ENCODE measurements at regions not wholly inside any gene's neighbourhood (a gene's known extent, or its start where the extent isn't known, plus 50 kb on each side); places are given as distances from the start of the nearest gene placed in this dataset.

- Histone ChIP-seq H3K4me3 (ENCODE audit: low read depth in 1 of 2, low read length in 1 of 2) (no peak overlapping the region), H3K27me3 (no peaks in the 10 kb centered on the region), H3K4me1 (ENCODE audit: control insufficient read depth in 1 of 2, insufficient read depth in 1 of 2, low read depth in 1 of 2, low read length in 1 of 2) (no peaks in the 10 kb centered on the region), H3K36me3 (no peaks in the 10 kb centered on the region), H3K9me3 (no peaks in the 10 kb centered on the region), H3K27ac (no peak overlapping the region)
- TF ChIP-seq CTCF (IDR thresholded peaks at IDR 0.05): no peak
These were observed 196.4 kb upstream of the WSCD1 start for GRCh38 chr17:5873781-5874180.

GRCh38 chr17:5874486-5874885, 195.7 kb upstream of the WSCD1 start:
- no peaks in the 10 kb centered on the region for H3K4me1 ChIP-seq (ENCODE audit: control insufficient read depth in 1 of 2, insufficient read depth in 1 of 2, low read depth in 1 of 2, low read length in 1 of 2)
- H3K27ac ChIP-seq: no peak overlapping the region
- no peak overlapping the region for H3K4me3 ChIP-seq (ENCODE audit: low read depth in 1 of 2, low read length in 1 of 2)
- H3K36me3 ChIP-seq: no peaks in the 10 kb centered on the region
- TF ChIP-seq CTCF (IDR thresholded peaks at IDR 0.05): no peak
- H3K27me3 ChIP-seq: peaks cover 5% of the 10 kb centered on the region
- no peaks in the 10 kb centered on the region for H3K9me3 ChIP-seq

- Histone ChIP-seq H3K4me3 (ENCODE audit: low read depth in 1 of 2, low read length in 1 of 2) (no peak overlapping the region), H3K9me3 (no peaks in the 10 kb centered on the region), H3K27ac (no peak overlapping the region), H3K36me3 (no peaks in the 10 kb centered on the region), H3K4me1 (ENCODE audit: control insufficient read depth in 1 of 2, insufficient read depth in 1 of 2, low read depth in 1 of 2, low read length in 1 of 2) (no peaks in the 10 kb centered on the region), H3K27me3 (peaks cover 12% of the 10 kb centered on the region)
- no peak for TF ChIP-seq CTCF (IDR thresholded peaks at IDR 0.05)
These were observed 192.8 kb upstream of the WSCD1 start for GRCh38 chr17:5877366-5877765.

GRCh38 chr17:5877948-5878347, 192.2 kb upstream of the WSCD1 start:
- Histone ChIP-seq H3K4me1 (ENCODE audit: control insufficient read depth in 1 of 2, insufficient read depth in 1 of 2, low read depth in 1 of 2, low read length in 1 of 2) (no peaks in the 10 kb centered on the region), H3K9me3 (no peaks in the 10 kb centered on the region), H3K36me3 (no peaks in the 10 kb centered on the region), H3K27me3 (peaks cover 12% of the 10 kb centered on the region), H3K27ac (no peak overlapping the region), H3K4me3 (ENCODE audit: low read depth in 1 of 2, low read length in 1 of 2) (no peak overlapping the region)
- TF ChIP-seq CTCF (IDR thresholded peaks at IDR 0.05): no peak

- TF ChIP-seq CTCF (IDR thresholded peaks at IDR 0.05): no peak
- H3K27me3 ChIP-seq: peaks cover 12% of the 10 kb centered on the region
- H3K4me1 ChIP-seq (ENCODE audit: control insufficient read depth in 1 of 2, insufficient read depth in 1 of 2, low read depth in 1 of 2, low read length in 1 of 2): no peaks in the 10 kb centered on the region
- no peaks in the 10 kb centered on the region for H3K9me3 ChIP-seq
- no peaks in the 10 kb centered on the region for H3K36me3 ChIP-seq
- no peak overlapping the region for H3K27ac ChIP-seq
- no peak overlapping the region for H3K4me3 ChIP-seq (ENCODE audit: low read depth in 1 of 2, low read length in 1 of 2)
These were observed 188.3 kb upstream of the WSCD1 start for GRCh38 chr17:5881849-5882248.
